Thoracic aorta (tissue), 2 donors: ENCODE measurements at regions not wholly inside any gene's neighbourhood (a gene's known extent, or its start where the extent isn't known, plus 50 kb on each side); places are given as distances from the start of the nearest gene placed in this dataset.

Source experiments
- ATAC-seq: fragments of 150-250 bp; one replicate; pipeline ENCODE4 v1.8.0; 2017; ENCODE audit warnings: low read depth; ENCODE audit not compliant: insufficient number of reproducible peaks, low FRiP score
- DNase-seq: peaks from one replicate; pipeline ENCODE4 v3.0.0-alpha.2; 2020; ENCODE audit warnings: low spot score
- H3K27ac ChIP-seq, 2 donors: fragments of 200-600 bp; sonication (generic); 1 replicate in 1 of 2; 2 replicates in 1 of 2; pipeline ENCODE4 v1.5.1; 2016; ENCODE audit warnings: mild to moderate bottlenecking in 2 of 2, moderate library complexity in 2 of 2
- H3K27me3 ChIP-seq: fragments of 200-600 bp; sonication (generic); replicated peaks from 2 replicates; pipeline ENCODE4 v1.6.0; 2016; ENCODE audit warnings: mild to moderate bottlenecking; ENCODE audit not compliant: insufficient read depth
- H3K36me3 ChIP-seq: fragments of 200-600 bp; sonication (generic); one replicate; pipeline ENCODE4 v1.5.1; 2016
- H3K4me1 ChIP-seq, 2 donors: fragments of 200-600 bp; sonication (generic); 1 replicate in 1 of 2; 2 replicates in 1 of 2; pipeline versions ENCODE4 v1.5.1 to v1.6.0; 2016; ENCODE audit warnings: low read depth in 2 of 2, mild to moderate bottlenecking in 1 of 2; ENCODE audit not compliant: control insufficient read depth in 1 of 2
- H3K4me3 ChIP-seq: fragments of 200-600 bp; sonication (generic); 2 replicates; pipeline ENCODE4 v1.5.1; 2016; ENCODE audit warnings: mild to moderate bottlenecking
- H3K9me3 ChIP-seq: fragments of 200-600 bp; sonication (generic); 2 replicates; pipeline ENCODE4 v1.5.1; 2016
- TF ChIP-seq, protein P1 (sequence below): fragments of 200-600 bp; sonication (generic); IDR thresholded peaks from one replicate; pipeline ENCODE4 v1.5.1; 2019; ENCODE audit warnings: antibody characterized with exemption

DNA sequence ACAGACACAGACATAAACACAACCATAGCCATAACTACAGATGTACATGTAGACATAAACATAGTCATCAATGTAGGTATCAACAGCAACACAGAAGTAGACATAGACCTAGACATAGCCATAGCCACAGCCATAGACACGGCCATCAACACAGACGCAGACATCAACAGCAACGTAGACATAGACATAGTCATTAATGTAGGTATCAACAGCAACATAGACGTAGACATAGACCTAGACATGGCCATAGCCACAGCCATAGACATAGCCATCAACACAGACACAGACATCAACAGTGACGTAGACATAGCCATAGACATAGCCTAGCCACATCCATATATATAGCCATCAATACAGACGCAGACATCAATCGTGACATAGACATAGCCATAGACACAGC, 258.3 kb upstream of the FOXQ1 start:
- peak; percentile 44 for ATAC-seq

DNA sequence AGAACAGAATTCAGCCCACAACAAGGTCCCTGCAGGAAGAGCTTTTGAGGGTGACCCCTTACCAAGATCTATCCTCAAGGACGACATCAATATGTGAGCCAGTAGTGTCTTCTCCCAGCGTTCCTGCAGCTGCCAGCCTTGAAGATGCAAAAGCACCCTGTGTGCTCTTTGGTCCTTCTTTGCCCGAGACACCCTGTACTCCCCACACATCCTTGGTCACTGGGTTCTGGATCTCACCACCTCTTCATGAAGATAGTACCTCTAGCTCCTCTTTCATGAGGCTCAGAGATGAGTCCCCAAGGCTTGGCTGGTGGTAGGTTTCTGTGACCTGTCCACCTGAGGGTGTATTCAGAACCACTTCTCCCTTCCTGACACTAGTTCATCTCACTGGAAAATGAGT, 259.6 kb upstream of the FOXQ1 start:
- Histone ChIP-seq H3K27me3 (no peaks in the 10 kb centered on the region), H3K27ac (no peak overlapping the region), H3K4me3 (no peak overlapping the region), H3K36me3 (no peaks in the 10 kb centered on the region), H3K4me1 (no peaks in the 10 kb centered on the region), H3K9me3 (no peaks in the 10 kb centered on the region)
- no peak for DNase-seq
- no peak for ATAC-seq
- TF ChIP-seq, protein P1, sequence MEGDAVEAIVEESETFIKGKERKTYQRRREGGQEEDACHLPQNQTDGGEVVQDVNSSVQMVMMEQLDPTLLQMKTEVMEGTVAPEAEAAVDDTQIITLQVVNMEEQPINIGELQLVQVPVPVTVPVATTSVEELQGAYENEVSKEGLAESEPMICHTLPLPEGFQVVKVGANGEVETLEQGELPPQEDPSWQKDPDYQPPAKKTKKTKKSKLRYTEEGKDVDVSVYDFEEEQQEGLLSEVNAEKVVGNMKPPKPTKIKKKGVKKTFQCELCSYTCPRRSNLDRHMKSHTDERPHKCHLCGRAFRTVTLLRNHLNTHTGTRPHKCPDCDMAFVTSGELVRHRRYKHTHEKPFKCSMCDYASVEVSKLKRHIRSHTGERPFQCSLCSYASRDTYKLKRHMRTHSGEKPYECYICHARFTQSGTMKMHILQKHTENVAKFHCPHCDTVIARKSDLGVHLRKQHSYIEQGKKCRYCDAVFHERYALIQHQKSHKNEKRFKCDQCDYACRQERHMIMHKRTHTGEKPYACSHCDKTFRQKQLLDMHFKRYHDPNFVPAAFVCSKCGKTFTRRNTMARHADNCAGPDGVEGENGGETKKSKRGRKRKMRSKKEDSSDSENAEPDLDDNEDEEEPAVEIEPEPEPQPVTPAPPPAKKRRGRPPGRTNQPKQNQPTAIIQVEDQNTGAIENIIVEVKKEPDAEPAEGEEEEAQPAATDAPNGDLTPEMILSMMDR = no peak

More for the DNA sequence above, 258.3 kb upstream of the FOXQ1 start:
- Histone ChIP-seq H3K27ac (no peak overlapping the region), H3K9me3 (no peaks in the 10 kb centered on the region), H3K4me3 (no peak overlapping the region), H3K36me3 (no peaks in the 10 kb centered on the region), H3K27me3 (no peaks in the 10 kb centered on the region), H3K4me1 (no peaks in the 10 kb centered on the region)
- DNase-seq = no peak
- TF ChIP-seq, protein P1 = no peak

DNA sequence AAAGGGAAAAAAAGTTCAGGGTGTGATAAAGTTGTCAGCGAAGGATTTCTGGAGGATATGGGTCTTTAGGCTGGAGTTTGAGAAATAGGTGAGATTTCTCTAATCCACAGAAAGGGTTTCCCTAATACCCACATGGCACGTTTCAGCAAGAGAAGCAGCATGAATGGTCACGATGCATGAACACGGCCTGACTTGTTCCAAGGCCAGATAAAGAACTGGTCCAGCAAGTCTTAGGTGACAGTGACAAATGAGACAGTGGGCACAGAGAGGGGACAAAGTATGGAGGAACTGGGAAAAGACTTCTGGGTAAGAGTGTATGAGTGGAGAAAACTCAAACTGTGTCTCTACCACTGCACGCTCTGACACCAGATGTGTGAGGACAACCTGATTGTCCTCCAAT, 262.0 kb upstream of the FOXQ1 start:
- Histone ChIP-seq H3K4me3 (no peak overlapping the region), H3K27me3 (no peaks in the 10 kb centered on the region), H3K27ac (no peak overlapping the region), H3K4me1 (no peaks in the 10 kb centered on the region), H3K9me3 (no peaks in the 10 kb centered on the region), H3K36me3 (no peaks in the 10 kb centered on the region)
- ATAC-seq (no peak), DNase-seq (no peak)
- TF ChIP-seq, protein P1 = no peak

DNA sequence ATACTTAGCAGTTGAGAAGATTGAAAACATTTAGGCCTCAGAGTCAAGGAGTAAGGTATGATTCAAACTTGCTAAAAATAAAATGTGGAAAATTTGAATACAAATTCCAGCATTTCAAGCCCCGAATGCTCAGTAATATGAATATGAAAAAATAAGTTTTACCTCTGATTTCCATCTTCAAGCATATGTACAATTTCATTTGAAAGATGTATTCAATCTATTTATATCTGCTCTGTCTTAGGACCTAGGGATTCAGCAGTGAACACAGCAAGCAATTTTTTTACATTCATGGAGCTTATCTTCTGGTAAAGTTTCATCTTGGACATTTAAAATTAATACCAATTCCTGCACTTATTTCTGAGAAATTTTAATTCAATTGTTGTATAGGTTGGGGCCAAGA, 262.7 kb upstream of the FOXQ1 start:
- no peaks in the 10 kb centered on the region for H3K27me3 ChIP-seq

DNA sequence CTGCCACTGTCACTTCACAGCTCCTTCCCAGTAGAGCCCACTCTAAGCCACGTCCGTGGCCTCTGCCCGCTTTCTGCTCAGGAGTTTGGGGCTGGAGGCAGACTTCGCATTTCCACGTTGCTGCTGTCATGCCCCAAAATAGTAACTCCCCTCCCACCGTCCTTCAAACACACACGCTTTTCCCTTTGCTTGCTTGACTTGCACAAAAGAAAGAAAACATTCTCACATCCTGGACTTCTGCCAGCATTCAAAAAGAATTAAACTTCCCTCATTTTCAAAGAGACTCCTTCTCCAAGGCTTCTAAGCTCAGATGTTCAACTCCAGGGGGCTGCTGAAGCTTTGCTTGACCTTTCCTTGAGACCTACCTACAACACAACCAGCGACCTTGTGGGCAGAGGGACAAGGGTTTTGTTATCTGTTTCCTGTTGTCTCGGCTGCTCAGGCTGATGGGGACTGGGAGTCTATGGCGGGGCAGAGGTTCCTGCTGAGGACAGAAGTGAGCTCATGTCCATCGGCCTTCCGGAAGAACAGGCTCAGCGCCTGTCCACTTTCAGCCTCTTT, 263.8 kb upstream of the FOXQ1 start:
- no peak overlapping the region for H3K27ac ChIP-seq
- no peak for DNase-seq
- no peak overlapping the region for H3K4me3 ChIP-seq
- TF ChIP-seq, protein P1 = no peak
- no peaks in the 10 kb centered on the region for H3K36me3 ChIP-seq
- H3K27me3 ChIP-seq = no peaks in the 10 kb centered on the region
- ATAC-seq = no peak
- no peaks in the 10 kb centered on the region for H3K9me3 ChIP-seq
- H3K4me1 ChIP-seq = no peaks in the 10 kb centered on the region

More for the DNA sequence above, 262.7 kb upstream of the FOXQ1 start:
- Histone ChIP-seq H3K9me3 (no peaks in the 10 kb centered on the region), H3K4me3 (no peak overlapping the region), H3K4me1 (no peaks in the 10 kb centered on the region), H3K36me3 (no peaks in the 10 kb centered on the region), H3K27ac (no peak overlapping the region)
- ATAC-seq = no peak
- no peak for DNase-seq
- TF ChIP-seq, protein P1 = no peak
